ENCODE measurements at regions not wholly inside any gene's neighbourhood (a gene's known extent, or its start where the extent isn't known, plus 50 kb on each side); places are given as distances from the start of the nearest gene placed in this dataset.

GRCh38 chrX:128862557-128862956, 660.7 kb downstream of the SMARCA1 start:
- no peak for TF ChIP-seq POLR2AphosphoS5 (IDR thresholded peaks at IDR 0.05)
- no peak for TF ChIP-seq EP300 (IDR thresholded peaks at IDR 0.05)
- no peak for TF ChIP-seq POLR2A (IDR thresholded peaks at IDR 0.05)
- TF ChIP-seq, protein P1, sequence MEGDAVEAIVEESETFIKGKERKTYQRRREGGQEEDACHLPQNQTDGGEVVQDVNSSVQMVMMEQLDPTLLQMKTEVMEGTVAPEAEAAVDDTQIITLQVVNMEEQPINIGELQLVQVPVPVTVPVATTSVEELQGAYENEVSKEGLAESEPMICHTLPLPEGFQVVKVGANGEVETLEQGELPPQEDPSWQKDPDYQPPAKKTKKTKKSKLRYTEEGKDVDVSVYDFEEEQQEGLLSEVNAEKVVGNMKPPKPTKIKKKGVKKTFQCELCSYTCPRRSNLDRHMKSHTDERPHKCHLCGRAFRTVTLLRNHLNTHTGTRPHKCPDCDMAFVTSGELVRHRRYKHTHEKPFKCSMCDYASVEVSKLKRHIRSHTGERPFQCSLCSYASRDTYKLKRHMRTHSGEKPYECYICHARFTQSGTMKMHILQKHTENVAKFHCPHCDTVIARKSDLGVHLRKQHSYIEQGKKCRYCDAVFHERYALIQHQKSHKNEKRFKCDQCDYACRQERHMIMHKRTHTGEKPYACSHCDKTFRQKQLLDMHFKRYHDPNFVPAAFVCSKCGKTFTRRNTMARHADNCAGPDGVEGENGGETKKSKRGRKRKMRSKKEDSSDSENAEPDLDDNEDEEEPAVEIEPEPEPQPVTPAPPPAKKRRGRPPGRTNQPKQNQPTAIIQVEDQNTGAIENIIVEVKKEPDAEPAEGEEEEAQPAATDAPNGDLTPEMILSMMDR (IDR thresholded peaks at IDR 0.05): no peak
- no peak overlapping the region for H3K27ac ChIP-seq
- H3K9me3 ChIP-seq: no peaks in the 10 kb centered on the region
- no peak for ATAC-seq
- H3K4me1 ChIP-seq: no peaks in the 10 kb centered on the region
- 94% methylated on average over 2 of the region's 2 CpGs; no CpG with 5 or more reads in 1 of the 2 donors for WGBS, 2 donors (ENCODE audit: low coverage in 1 of 2)
- no peaks in the 10 kb centered on the region for H3K27me3 ChIP-seq
- no peaks in the 10 kb centered on the region for H3K36me3 ChIP-seq
- no peak overlapping the region for H3K4me3 ChIP-seq

GRCh38 chrX:128848374-128848773, 674.9 kb downstream of the SMARCA1 start:
- no peak overlapping the region for H3K27ac ChIP-seq
- no peak for ATAC-seq
- TF ChIP-seq POLR2AphosphoS5 (IDR thresholded peaks at IDR 0.05) (no peak), EP300 (IDR thresholded peaks at IDR 0.05) (no peak), POLR2A (IDR thresholded peaks at IDR 0.05) (no peak)
- TF ChIP-seq, protein P1 (IDR thresholded peaks at IDR 0.05): no peak
- WGBS, 2 donors (ENCODE audit: low coverage in 1 of 2): 42 to 57% methylated on average over 1 to 3 of the region's 3 CpGs
- H3K4me3 ChIP-seq: no peak overlapping the region
- H3K9me3 ChIP-seq: no peaks in the 10 kb centered on the region
- no peaks in the 10 kb centered on the region for H3K36me3 ChIP-seq
- no peaks in the 10 kb centered on the region for H3K4me1 ChIP-seq
- H3K27me3 ChIP-seq: no peaks in the 10 kb centered on the region

DNA sequence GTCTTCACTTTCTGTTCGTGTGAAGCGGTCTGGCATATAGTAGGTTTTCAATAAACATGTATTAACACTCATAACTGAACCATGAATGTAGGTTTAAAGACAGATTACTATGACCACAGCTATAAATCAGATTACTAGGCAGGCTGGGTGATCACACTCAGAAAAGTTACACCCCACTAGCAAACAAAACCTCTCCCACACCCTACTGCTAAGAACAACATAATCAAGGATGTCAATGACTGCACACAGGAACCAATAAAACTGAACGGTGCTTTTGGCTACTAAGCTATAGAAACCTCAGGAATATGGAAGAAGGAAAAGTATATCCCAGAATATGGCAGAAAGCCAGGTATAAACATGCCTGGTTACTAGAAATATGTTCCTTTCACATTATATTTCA, 676.9 kb downstream of the SMARCA1 start:
- no peaks in the 10 kb centered on the region for H3K9me3 ChIP-seq
- no peak overlapping the region for H3K27ac ChIP-seq
- ATAC-seq: no peak
- 22 to 56% methylated on average over 1 to 3 of the region's 3 CpGs for WGBS, 2 donors (ENCODE audit: low coverage in 1 of 2)
- no peak overlapping the region for H3K4me3 ChIP-seq
- H3K4me1 ChIP-seq: no peaks in the 10 kb centered on the region
- no peaks in the 10 kb centered on the region for H3K36me3 ChIP-seq
- TF ChIP-seq POLR2AphosphoS5 (IDR thresholded peaks at IDR 0.05) (no peak), EP300 (IDR thresholded peaks at IDR 0.05) (no peak), POLR2A (IDR thresholded peaks at IDR 0.05) (no peak)
- TF ChIP-seq, protein P1 (IDR thresholded peaks at IDR 0.05): no peak
- H3K27me3 ChIP-seq: no peaks in the 10 kb centered on the region

DNA sequence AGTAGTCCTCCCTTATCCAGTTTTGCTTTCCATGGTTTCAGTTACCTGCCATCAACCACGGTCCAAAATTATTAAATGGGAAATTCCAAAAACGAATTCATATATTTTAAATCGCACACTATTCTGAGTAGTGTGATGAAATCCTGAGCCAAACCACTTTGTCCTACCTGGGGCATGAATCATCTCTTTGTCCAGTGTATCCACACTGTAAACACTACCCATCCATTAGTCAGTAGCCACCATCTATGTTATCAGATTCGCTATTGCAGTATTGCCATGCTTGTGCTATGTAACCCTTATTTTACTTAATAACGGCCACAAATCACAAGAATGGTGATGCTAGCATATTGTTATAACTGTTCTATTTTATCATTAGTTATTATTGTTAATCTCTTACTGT, 704.6 kb downstream of the SMARCA1 start:
- H3K4me3 ChIP-seq: no peak overlapping the region
- WGBS, 2 donors (ENCODE audit: low coverage in 1 of 2): 83 to 95% methylated on average over 5 of the region's 5 CpGs
- TF ChIP-seq EP300 (IDR thresholded peaks at IDR 0.05): no peak
- no peak for ATAC-seq
- no peak overlapping the region for H3K27ac ChIP-seq
- H3K9me3 ChIP-seq: no peaks in the 10 kb centered on the region
- no peaks in the 10 kb centered on the region for H3K27me3 ChIP-seq
- no peaks in the 10 kb centered on the region for H3K4me1 ChIP-seq
- H3K36me3 ChIP-seq: no peaks in the 10 kb centered on the region

DNA sequence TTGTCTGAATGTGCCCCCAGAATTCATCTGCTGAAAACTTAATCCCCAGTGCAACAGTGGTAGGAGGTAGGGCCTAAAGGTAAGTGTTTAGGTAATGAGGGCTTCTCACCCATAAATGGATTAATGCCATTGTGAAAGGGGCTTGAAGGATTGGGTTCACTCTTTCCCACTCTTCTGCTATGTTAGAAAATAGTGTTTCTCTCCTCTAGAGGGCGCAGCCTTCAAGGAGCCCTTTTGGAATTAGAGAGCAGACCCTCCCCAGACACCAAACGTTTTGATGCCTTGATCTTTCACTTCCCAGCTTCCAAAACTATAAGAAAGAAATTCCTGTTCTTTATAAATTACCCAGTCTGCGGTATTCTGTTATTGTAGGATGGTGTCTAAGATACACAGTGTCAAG, 706.4 kb downstream of the SMARCA1 start:
- Histone ChIP-seq H3K27me3 (no peaks in the 10 kb centered on the region), H3K4me3 (no peak overlapping the region), H3K9me3 (no peaks in the 10 kb centered on the region), H3K27ac (no peak overlapping the region), H3K36me3 (no peaks in the 10 kb centered on the region), H3K4me1 (no peaks in the 10 kb centered on the region)
- ATAC-seq: no peak
- WGBS, 2 donors (ENCODE audit: low coverage in 1 of 2): 9 to 11% methylated on average over 3 of the region's 3 CpGs
- TF ChIP-seq POLR2A (IDR thresholded peaks at IDR 0.05) (no peak), EP300 (IDR thresholded peaks at IDR 0.05) (no peak), POLR2AphosphoS5 (IDR thresholded peaks at IDR 0.05) (no peak)
- TF ChIP-seq, protein P1 (IDR thresholded peaks at IDR 0.05): no peak
